SU-DHL-6 (cell line): ENCODE measurements at regions not wholly inside any gene's neighbourhood (a gene's known extent, or its start where the extent isn't known, plus 50 kb on each side); places are given as distances from the start of the nearest gene placed in this dataset.

Experiments used
- H2AFZ ChIP-seq: fragments of 200-600 bp; sonication (generic); 2 replicates; pipeline ENCODE4 v1.6.1; 2014; ENCODE audit warnings: low read depth, mild to moderate bottlenecking, moderate library complexity, mixed read lengths, antibody characterized with exemption, low read length; ENCODE audit not compliant: severe bottlenecking
- H3F3A ChIP-seq: fragments of 200-600 bp; shearing (Covaris generic); 2 replicates; pipeline ENCODE4 v1.6.0; 2016; ENCODE audit warnings: antibody characterized with exemption, mild to moderate bottlenecking; ENCODE audit not compliant: insufficient read depth
- H3K27ac ChIP-seq: fragments of 200-600 bp; sonication (generic); 2 replicates; pipeline ENCODE4 v1.5.1; 2016; ENCODE audit warnings: low read depth, mild to moderate bottlenecking, low read length, moderate library complexity, mixed read lengths
- H3K27me3 ChIP-seq: fragments of 200-600 bp; sonication (generic), shearing (Covaris generic); 2 replicates; pipeline ENCODE4 v1.6.0; 2014; ENCODE audit warnings: mild to moderate bottlenecking, low read length
- H3K36me3 ChIP-seq: fragments of 200-600 bp; sonication (generic); 2 replicates; pipeline ENCODE4 v1.6.1; 2014; ENCODE audit warnings: mild to moderate bottlenecking, low read length, mixed read lengths
- H3K4me2 ChIP-seq: fragments of 300-600, 200-600 bp; shearing (Covaris generic), sonication (generic); 2 replicates; pipeline ENCODE4 v1.6.0; 2014; ENCODE audit warnings: low read length, low read depth, mild to moderate bottlenecking; ENCODE audit not compliant: poor library complexity, severe bottlenecking
- H3K4me3 ChIP-seq: fragments of 200-600 bp; sonication (generic); 2 replicates; pipeline ENCODE4 v1.5.1; 2014; ENCODE audit warnings: antibody characterized with exemption, low read length, mild to moderate bottlenecking, mixed read lengths; ENCODE audit not compliant: insufficient read depth, poor library complexity, severe bottlenecking
- H3K79me2 ChIP-seq: fragments of 200-600 bp; sonication (generic); 2 replicates; pipeline ENCODE4 v1.6.1; 2014; ENCODE audit warnings: mild to moderate bottlenecking, low read length, moderate library complexity; ENCODE audit not compliant: insufficient read depth
- H3K9ac ChIP-seq: fragments of 200-600 bp; sonication (generic); 2 replicates; pipeline ENCODE4 v1.7.0; 2014; ENCODE audit warnings: mild to moderate bottlenecking, low read length
- H3K9me2 ChIP-seq: fragments of 200-600 bp; sonication (generic); replicated peaks from 2 replicates; pipeline ENCODE4 v1.6.1; 2014; ENCODE audit warnings: low read length; ENCODE audit not compliant: insufficient read depth
- H3K9me3 ChIP-seq: fragments of 200-600 bp; sonication (generic); 2 replicates; pipeline ENCODE4 v1.6.1; 2014; ENCODE audit warnings: low read length, mixed read lengths; ENCODE audit not compliant: insufficient read depth
- H4K20me1 ChIP-seq: fragments of 200-600 bp; sonication (generic); 2 replicates; pipeline ENCODE4 v1.6.1; 2014; ENCODE audit warnings: low read depth, mild to moderate bottlenecking, antibody characterized with exemption, low read length, moderate library complexity, mixed read lengths
- CTCF ChIP-seq: fragments of 200-600 bp; sonication (generic); IDR thresholded peaks from one replicate; pipeline ENCODE4 v1.5.1; 2017; ENCODE audit warnings: antibody characterized with exemption, mild to moderate bottlenecking, low read length, moderate library complexity; ENCODE audit not compliant: insufficient read depth, poor library complexity, severe bottlenecking
- EZH2phosphoT487 ChIP-seq: fragments of 200-600 bp; sonication (generic), shearing (Covaris generic); conservative IDR thresholded peaks from 2 replicates; pipeline ENCODE4 v1.6.1; 2018; ENCODE audit warnings: mild to moderate bottlenecking, antibody characterized with exemption, low read length, moderate library complexity, mixed read lengths

- Histone ChIP-seq H3K27me3 (no peaks in the 10 kb centered on the region), H3K27ac (no peak overlapping the region), H3K9me2 (no peaks in the 10 kb centered on the region), H3K4me3 (no peak overlapping the region), H2AFZ (no peak overlapping the region), H3K9me3 (no peaks in the 10 kb centered on the region), H3K79me2 (no peaks in the 10 kb centered on the region), H3K9ac (no peak overlapping the region), H4K20me1 (no peaks in the 10 kb centered on the region), H3K4me2 (no peak overlapping the region), H3F3A (no peaks in the 10 kb centered on the region), H3K36me3 (no peaks in the 10 kb centered on the region)
- TF ChIP-seq EZH2phosphoT487 (no peak), CTCF (no peak)
These were observed 163.3 kb downstream of the RHOU start for GRCh38 chr1:228898582-228898992.

DNA sequence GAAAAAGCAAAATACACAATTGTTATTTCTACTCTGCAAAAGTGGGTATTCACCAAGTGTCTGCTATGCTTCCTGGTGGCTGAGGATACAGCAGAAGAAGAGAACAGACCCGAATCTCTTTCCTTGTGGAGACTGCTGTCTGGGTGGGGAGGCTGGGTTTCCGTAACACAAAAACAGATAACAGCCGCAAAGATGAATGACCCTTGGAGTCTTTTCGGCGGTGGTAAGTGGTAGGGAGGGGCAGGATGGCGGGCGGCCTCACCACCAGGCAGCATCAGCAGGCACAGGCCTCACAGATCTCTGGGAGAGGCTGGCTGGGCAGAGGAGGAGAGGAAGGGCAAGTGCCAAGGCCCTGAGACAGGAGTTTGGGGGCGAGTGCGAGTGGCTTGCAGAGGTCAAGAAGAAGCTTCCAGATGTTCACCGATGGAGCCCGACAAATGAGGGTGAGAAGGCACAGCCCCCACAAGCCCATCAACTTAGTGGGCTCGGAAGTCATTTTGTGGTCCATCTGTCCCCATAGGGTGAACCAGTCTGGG is 164.2 kb downstream of the RHOU start:
- no peak overlapping the region for H3K9ac ChIP-seq
- no peaks in the 10 kb centered on the region for H3K79me2 ChIP-seq
- no peaks in the 10 kb centered on the region for H3F3A ChIP-seq
- no peaks in the 10 kb centered on the region for H3K9me3 ChIP-seq
- H3K4me2 ChIP-seq: no peak overlapping the region
- H3K36me3 ChIP-seq: no peaks in the 10 kb centered on the region
- no peak overlapping the region for H2AFZ ChIP-seq
- no peaks in the 10 kb centered on the region for H3K27me3 ChIP-seq
- H3K4me3 ChIP-seq: no peak overlapping the region
- H4K20me1 ChIP-seq: no peaks in the 10 kb centered on the region
- H3K27ac ChIP-seq: no peak overlapping the region
- H3K9me2 ChIP-seq: no peaks in the 10 kb centered on the region
- no peak for TF ChIP-seq CTCF
- TF ChIP-seq EZH2phosphoT487: no peak

DNA sequence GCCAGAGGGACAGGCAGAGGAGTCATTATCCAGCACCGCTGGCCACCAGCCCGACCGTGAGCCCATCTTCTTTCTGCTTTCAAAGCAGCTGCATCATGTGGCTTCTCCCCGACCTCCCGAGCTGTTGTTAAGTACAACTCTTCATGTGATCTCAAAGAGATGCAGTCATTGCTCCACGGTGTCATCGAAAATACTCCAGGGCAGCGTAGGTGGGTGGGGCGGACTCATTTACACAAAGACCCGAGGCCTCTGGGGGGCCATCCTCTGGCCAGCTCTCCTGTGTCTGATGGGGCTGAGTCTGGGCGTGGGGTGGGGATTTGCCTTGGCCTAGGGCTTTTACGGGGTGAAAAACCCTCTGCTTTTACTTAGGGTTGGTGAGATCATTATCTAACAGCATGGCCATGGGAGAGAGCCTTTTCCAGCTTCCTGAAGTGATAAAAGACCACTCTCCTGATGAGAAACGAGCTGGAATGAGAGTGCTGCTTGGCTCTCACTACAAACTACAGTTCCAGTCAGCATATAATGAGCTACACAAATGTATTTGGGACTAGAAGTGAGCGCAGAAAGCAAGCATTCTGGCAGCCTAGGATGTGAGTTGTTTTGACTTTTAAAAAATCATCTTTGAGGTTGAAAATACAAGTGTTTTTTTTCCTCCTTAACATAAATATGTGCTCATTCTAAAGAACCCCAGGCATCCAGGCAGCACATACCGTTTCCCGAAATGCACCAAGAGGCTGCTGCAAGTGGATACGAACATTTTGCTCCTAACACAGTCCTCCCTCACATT is 165.0 kb downstream of the RHOU start:
- TF ChIP-seq EZH2phosphoT487 (no peak), CTCF (no peak)
- Histone ChIP-seq H3K9me2 (no peaks in the 10 kb centered on the region), H3K27ac (no peak overlapping the region), H3K4me2 (no peak overlapping the region), H4K20me1 (no peaks in the 10 kb centered on the region), H3K27me3 (no peaks in the 10 kb centered on the region), H2AFZ (no peak overlapping the region), H3F3A (no peaks in the 10 kb centered on the region), H3K36me3 (no peaks in the 10 kb centered on the region), H3K9ac (no peak overlapping the region), H3K9me3 (no peaks in the 10 kb centered on the region), H3K4me3 (no peak overlapping the region), H3K79me2 (no peaks in the 10 kb centered on the region)
